OCI-LY7 (cell line): ENCODE measurements at regions not wholly inside any gene's neighbourhood (a gene's known extent, or its start where the extent isn't known, plus 50 kb on each side); places are given as distances from the start of the nearest gene placed in this dataset.

Source experiments
- BruUV-seq: library from RNA; stranded (reverse); fragments of 400-500 nt; replicated peaks from 2 replicates; lab custom pipeline; 2021; lab: Mats Ljungman, UMichigan
- CTCF ChIA-PET: fragments of 300-600 bp; sonication (Branson Sonifier 250); formaldehyde crosslinking; loops from one replicate; lab custom pipeline; 2022; ENCODE audit warnings: antibody characterized with exemption; ENCODE audit not compliant: unreplicated experiment; lab: Charles Lee
- POLR2A ChIA-PET: fragments of 300-600 bp; sonication (Branson Sonifier 250); formaldehyde crosslinking; loops from one replicate; lab custom pipeline; 2022; ENCODE audit warnings: antibody characterized with exemption; lab: Charles Lee
- DNase-seq: peaks from one replicate; pipeline ENCODE4 v3.0.0-alpha.2; 2015; ENCODE audit warnings: low spot score
- H2AFZ ChIP-seq: fragments of 200-600 bp; sonication (generic), shearing (Covaris generic); 2 replicates; pipeline ENCODE4 v1.6.1; 2014; ENCODE audit warnings: mild to moderate bottlenecking, antibody characterized with exemption, low read length, moderate library complexity
- H3K27ac ChIP-seq: fragments of 200-600 bp; sonication (generic); 2 replicates; pipeline ENCODE4 v1.5.1; 2014; ENCODE audit warnings: mixed run types, low read depth, mild to moderate bottlenecking, moderate library complexity, low read length, inconsistent platforms; ENCODE audit not compliant: poor library complexity, severe bottlenecking
- H3K36me3 ChIP-seq: fragments of 200-600 bp; sonication (generic); 2 replicates; pipeline ENCODE4 v1.6.1; 2014; ENCODE audit warnings: mild to moderate bottlenecking, antibody characterized with exemption, low read length, moderate library complexity, mixed read lengths; ENCODE audit not compliant: insufficient read depth
- H3K4me1 ChIP-seq: fragments of 200-600 bp; sonication (generic); 2 replicates; pipeline ENCODE4 v1.5.1; 2014; ENCODE audit warnings: mild to moderate bottlenecking, low read length; ENCODE audit not compliant: insufficient read depth, poor library complexity, severe bottlenecking
- H3K4me2 ChIP-seq: fragments of 200-600 bp; sonication (generic); 2 replicates; pipeline ENCODE4 v1.6.1; 2014; ENCODE audit warnings: mild to moderate bottlenecking, low read length
- H3K4me3 ChIP-seq: fragments of 200-600 bp; sonication (generic); 2 replicates; pipeline ENCODE4 v1.5.1; 2014; ENCODE audit warnings: mild to moderate bottlenecking, low read depth, low read length; ENCODE audit not compliant: poor library complexity, severe bottlenecking
- H3K79me2 ChIP-seq: fragments of 200-600 bp; sonication (generic); 2 replicates; pipeline ENCODE4 v1.6.1; 2016; ENCODE audit warnings: low read depth, mild to moderate bottlenecking, low read length, moderate library complexity, mixed read lengths; ENCODE audit not compliant: insufficient read depth
- H3K9me2 ChIP-seq: fragments of 200-600 bp; sonication (generic); 2 replicates; pipeline ENCODE4 v1.6.1; 2016; ENCODE audit warnings: mild to moderate bottlenecking, low read length, mixed read lengths; ENCODE audit not compliant: insufficient read depth
- H3K9me3 ChIP-seq: fragments of 200-600 bp; sonication (generic); 2 replicates; pipeline ENCODE4 v1.6.1; 2014; ENCODE audit warnings: mild to moderate bottlenecking, mixed run types, low read length, mixed read lengths
- H4K20me1 ChIP-seq: fragments of 200-600 bp; sonication (generic); 2 replicates; pipeline ENCODE4 v1.6.1; 2014; ENCODE audit warnings: mild to moderate bottlenecking, antibody characterized with exemption, low read length, moderate library complexity, mixed read lengths; ENCODE audit not compliant: insufficient read depth
- CTCF ChIP-seq: fragments of 200-600 bp; sonication (generic); conservative IDR thresholded peaks from 2 replicates; pipeline ENCODE4 v1.5.1; 2014; ENCODE audit warnings: mild to moderate bottlenecking, antibody characterized with exemption, low read length, moderate library complexity, mixed read lengths
- EZH2phosphoT487 ChIP-seq: fragments of 200-600 bp; sonication (generic); IDR thresholded peaks from 2 replicates; pipeline ENCODE4 v1.6.1; 2018; ENCODE audit warnings: low read depth, borderline replicate concordance, mild to moderate bottlenecking, mixed run types, antibody characterized with exemption, low read length, moderate library complexity, mixed read lengths
- intact Hi-C: fragments of 100-400 bp; cut with micrococcal nuclease; formaldehyde crosslinking; loops from one replicate; pipeline ENCODE4 v1.10.0; 2022; ENCODE audit not compliant: unreplicated experiment

GRCh38 chr5:159610966-159611579, 280.8 kb upstream of the IL12B start:
- H2AFZ ChIP-seq, result no peak overlapping the region
- no peaks in the 10 kb centered on the region for H3K4me1 ChIP-seq
- H3K9me3 ChIP-seq, result no peaks in the 10 kb centered on the region
- H3K4me2 ChIP-seq, result no peak overlapping the region
- no TSS peak for BruUV-seq
- ChIA-PET CTCF (no interaction called here), POLR2A (no interaction called here)
- TF ChIP-seq EZH2phosphoT487, result no peak
- TF ChIP-seq CTCF, result no peak
- H3K4me3 ChIP-seq, result no peak overlapping the region
- no peaks in the 10 kb centered on the region for H4K20me1 ChIP-seq
- H3K27ac ChIP-seq, result no peak overlapping the region
- no peaks in the 10 kb centered on the region for H3K9me2 ChIP-seq
- H3K36me3 ChIP-seq, result no peaks in the 10 kb centered on the region
- H3K79me2 ChIP-seq, result no peaks in the 10 kb centered on the region
- intact Hi-C loops, result no loop called here
- DNase-seq, result no peak

GRCh38 chr5:159616952-159617351, 286.7 kb upstream of the IL12B start:
- BruUV-seq, result no TSS peak
- H3K27ac ChIP-seq, result no peak overlapping the region
- no peaks in the 10 kb centered on the region for H3K9me3 ChIP-seq
- no peak overlapping the region for H3K4me3 ChIP-seq
- ChIA-PET CTCF (no interaction called here), POLR2A (no interaction called here)
- no peak overlapping the region for H3K4me2 ChIP-seq
- H3K79me2 ChIP-seq, result no peaks in the 10 kb centered on the region
- no peak overlapping the region for H2AFZ ChIP-seq
- H3K4me1 ChIP-seq, result no peaks in the 10 kb centered on the region
- intact Hi-C loops, result no loop called here
- H3K9me2 ChIP-seq, result no peaks in the 10 kb centered on the region
- no peaks in the 10 kb centered on the region for H3K36me3 ChIP-seq
- no peaks in the 10 kb centered on the region for H4K20me1 ChIP-seq
- TF ChIP-seq EZH2phosphoT487 (no peak), CTCF (no peak)
- no peak for DNase-seq

GRCh38 chr5:159619826-159620225, 289.5 kb upstream of the IL12B start:
- no peaks in the 10 kb centered on the region for H4K20me1 ChIP-seq
- no peaks in the 10 kb centered on the region for H3K4me1 ChIP-seq
- H3K36me3 ChIP-seq, result no peaks in the 10 kb centered on the region
- H3K4me3 ChIP-seq, result no peak overlapping the region
- no peak overlapping the region for H2AFZ ChIP-seq
- H3K9me3 ChIP-seq, result no peaks in the 10 kb centered on the region
- intact Hi-C loops, result no loop called here
- TF ChIP-seq EZH2phosphoT487, result no peak
- no peak for TF ChIP-seq CTCF
- no peaks in the 10 kb centered on the region for H3K9me2 ChIP-seq
- H3K4me2 ChIP-seq, result no peak overlapping the region
- POLR2A ChIA-PET, result no interaction called here
- CTCF ChIA-PET, result interaction anchor here (0.6 kb wide), 1 partner anchor 1853 kb away, joined by 3 read pairs; no protein-coding TSS in a partner anchor
- H3K79me2 ChIP-seq, result no peaks in the 10 kb centered on the region
- no peak overlapping the region for H3K27ac ChIP-seq
- no peak for DNase-seq
- BruUV-seq, result no TSS peak
